ENCODE measurements at regions not wholly inside any gene's neighbourhood (a gene's known extent, or its start where the extent isn't known, plus 50 kb on each side); places are given as distances from the start of the nearest gene placed in this dataset.

- intact Hi-C loops (cut with micrococcal nuclease): no loop called here
- no peaks in the 10 kb centered on the region for H3K9me3 ChIP-seq (ENCODE audit: control insufficient read depth in 1 of 2, insufficient read depth in 1 of 2, low read depth in 1 of 2, low read length in 2 of 2)
- H3K36me3 ChIP-seq (ENCODE audit: control insufficient read depth in 1 of 2, insufficient read depth in 2 of 2, low read length in 2 of 2): no peaks in the 10 kb centered on the region
- H3K4me3 ChIP-seq (replicated peaks in 1 of 2; ENCODE audit: low read depth in 1 of 2, low read length in 2 of 2): no peak overlapping the region
- no peaks in the 10 kb centered on the region for H3K79me2 ChIP-seq (ENCODE audit: insufficient read depth, low read length)
- no peak for ATAC-seq
- peak overlapping the region; percentile 13 for H2AFZ ChIP-seq (ENCODE audit: low read depth, low read length, poor library complexity, severe bottlenecking)
- no peak overlapping the region for H3K9ac ChIP-seq (ENCODE audit: low read length)
- DNase-seq (ENCODE audit: low read depth, low spot score): no peak
- H3K27ac ChIP-seq (ENCODE audit: low read depth, low read length): no peak overlapping the region
- no TSS peak for BruUV-seq (replicated peaks)
- ChIA-PET POLR2A (no interaction called here), RAD21 (ENCODE audit: low non-redundant PET in 1 of 2, low total read pairs in 2 of 2, uncharacterized antibody in 2 of 2, unreplicated experiment in 2 of 2) (no interaction called here), CTCF (no interaction called here)
- H3K9me2 ChIP-seq (ENCODE audit: insufficient read depth): no peaks in the 10 kb centered on the region
- H3K4me1 ChIP-seq (ENCODE audit: control insufficient read depth in 1 of 2, insufficient read depth in 2 of 2, low read length in 2 of 2): peaks cover 17 to 22% of the 10 kb centered on the region in 2 experiments
- H3K27me3 ChIP-seq (ENCODE audit: insufficient read depth, low read length): no peaks in the 10 kb centered on the region
- H4K20me1 ChIP-seq (ENCODE audit: insufficient read depth): no peaks in the 10 kb centered on the region
- TF ChIP-seq EZH2 (IDR thresholded peaks at IDR 0.05) (no peak), JUND (IDR thresholded peaks at IDR 0.05) (no peak), SIN3A (IDR thresholded peaks at IDR 0.05; ENCODE audit: low read depth) (no peak), REST (IDR thresholded peaks at IDR 0.05; ENCODE audit: low read depth) (no peak), YY1 (IDR thresholded peaks at IDR 0.05; ENCODE audit: extremely low read depth, insufficient replicate concordance, low read depth, low read length) (no peak), FOSL1 (IDR thresholded peaks at IDR 0.05; ENCODE audit: low read depth) (no peak), POLR2AphosphoS5 (IDR thresholded peaks at IDR 0.05; ENCODE audit: low read depth, low read length) (no peak)
- no peak overlapping the region for H3K4me2 ChIP-seq (ENCODE audit: low read length)
These were observed 157.1 kb upstream of the DLX2 start for GRCh38 chr2:172259827-172260226.

GRCh38 chr2:172260336-172260735 is 157.6 kb upstream of the DLX2 start:
- Histone ChIP-seq H4K20me1 (ENCODE audit: insufficient read depth) (no peaks in the 10 kb centered on the region), H3K36me3 (ENCODE audit: control insufficient read depth in 1 of 2, insufficient read depth in 2 of 2, low read length in 2 of 2) (no peaks in the 10 kb centered on the region), H3K4me2 (ENCODE audit: low read length) (no peak overlapping the region), H2AFZ (ENCODE audit: low read depth, low read length, poor library complexity, severe bottlenecking) (peak overlapping the region; percentile 13), H3K9me3 (ENCODE audit: control insufficient read depth in 1 of 2, insufficient read depth in 1 of 2, low read depth in 1 of 2, low read length in 2 of 2) (no peaks in the 10 kb centered on the region), H3K9ac (ENCODE audit: low read length) (no peak overlapping the region), H3K27me3 (ENCODE audit: insufficient read depth, low read length) (no peaks in the 10 kb centered on the region), H3K9me2 (ENCODE audit: insufficient read depth) (no peaks in the 10 kb centered on the region), H3K4me1 (ENCODE audit: control insufficient read depth in 1 of 2, insufficient read depth in 2 of 2, low read length in 2 of 2) (peaks cover 12 to 17% of the 10 kb centered on the region in 2 experiments; a peak in 3 of 4 replicates), H3K27ac (ENCODE audit: low read depth, low read length) (no peak overlapping the region), H3K79me2 (ENCODE audit: insufficient read depth, low read length) (no peaks in the 10 kb centered on the region), H3K4me3 (replicated peaks in 1 of 2; ENCODE audit: low read depth in 1 of 2, low read length in 2 of 2) (no peak overlapping the region)
- ChIA-PET POLR2A (no interaction called here), CTCF (no interaction called here), RAD21 (ENCODE audit: low non-redundant PET in 1 of 2, low total read pairs in 2 of 2, uncharacterized antibody in 2 of 2, unreplicated experiment in 2 of 2) (no interaction called here)
- BruUV-seq (replicated peaks): no TSS peak
- no peak for DNase-seq (ENCODE audit: low read depth, low spot score)
- TF ChIP-seq CBX3 (IDR thresholded peaks at IDR 0.05; ENCODE audit: low read depth) (no peak), ZBTB33 (IDR thresholded peaks at IDR 0.05; ENCODE audit: extremely low read depth, insufficient replicate concordance, low read length) (no peak), SRF (IDR thresholded peaks at IDR 0.05; ENCODE audit: low read depth) (no peak), ATF3 (IDR thresholded peaks at IDR 0.05) (no peak), POLR2A (IDR thresholded peaks at IDR 0.05; ENCODE audit: borderline replicate concordance, extremely low read depth, insufficient read depth, insufficient read length) (no peak), SIN3A (IDR thresholded peaks at IDR 0.05; ENCODE audit: low read depth) (no peak), EZH2 (IDR thresholded peaks at IDR 0.05) (no peak), JUND (IDR thresholded peaks at IDR 0.05) (no peak), YY1 (IDR thresholded peaks at IDR 0.05; ENCODE audit: extremely low read depth, insufficient replicate concordance, low read depth, low read length) (no peak), ZNF274 (IDR thresholded peaks at IDR 0.05; ENCODE audit: low read depth, low read length) (no peak)
- ATAC-seq: no peak
- intact Hi-C loops (cut with micrococcal nuclease): no loop called here

Data from HCT116 (cell line).